SK-N-SH (cell line): ENCODE measurements at regions not wholly inside any gene's neighbourhood (a gene's known extent, or its start where the extent isn't known, plus 50 kb on each side); places are given as distances from the start of the nearest gene placed in this dataset.
"Not testable (repeated sequence)": the region's sequence is repeated elsewhere in the genome, so short reads cannot be mapped to it uniquely, and the experiment has no call there.

Experiments used
- CTCF ChIA-PET: fragments of 300-600, 350-600 bp; formaldehyde crosslinking; extraction: SDS; loops from one replicate; lab custom pipeline; 2021; lab: Yijun Ruan, JAX
- POLR2A ChIA-PET: fragments of 350-600 bp; sonication (Branson Sonifier 250); formaldehyde crosslinking; extraction: SDS; loops from one replicate; lab custom pipeline; 2020; ENCODE audit warnings: antibody characterized with exemption, inconsistent platforms; lab: Yijun Ruan, JAX
- DNase-seq: peaks from one replicate; pipeline ENCODE4 v3.0.0; 2012
- H2AFZ ChIP-seq: fragments of 200-600 bp; sonication (generic); 2 replicates; pipeline ENCODE4 v1.8.1; 2016; ENCODE audit warnings: antibody characterized with exemption, mild to moderate bottlenecking, low read depth
- H3F3A ChIP-seq: fragments of 200-600 bp; sonication (generic); replicated peaks from 2 replicates; pipeline ENCODE3; 2016; ENCODE audit warnings: antibody characterized with exemption, mild to moderate bottlenecking; ENCODE audit not compliant: insufficient read depth
- H3K27ac ChIP-seq, 2 experiments: fragments of 200-500 bp in 1 of 2; fragments of 200-600 bp in 1 of 2; sonication (Bioruptor generic) in 1 of 2; sonication (generic), shearing (Covaris generic) in 1 of 2; 2 replicates each; pipeline versions ENCODE4 v1.5.1 to v1.6.1; 2014 to 2016; ENCODE audit warnings: low read depth in 2 of 2, inconsistent platforms in 1 of 2, low read length in 1 of 2, mild to moderate bottlenecking in 1 of 2, mixed read lengths in 1 of 2
- H3K27me3 ChIP-seq: fragments of 200-600 bp; sonication (generic), shearing (Covaris generic); 2 replicates; pipeline ENCODE4 v1.6.1; 2016; ENCODE audit warnings: mixed run types; ENCODE audit not compliant: insufficient read depth
- H3K36me3 ChIP-seq, 2 experiments: fragments of 200-500 bp in 1 of 2; fragments of 200-600 bp in 1 of 2; sonication (Bioruptor generic) in 1 of 2; sonication (generic) in 1 of 2; replicated peaks in 1 of 2; 2 replicates each; pipeline versions ENCODE3 to v1.5.1; 2014 to 2016; ENCODE audit warnings: low read length in 1 of 2, mild to moderate bottlenecking in 1 of 2; ENCODE audit not compliant: insufficient read depth in 2 of 2, control insufficient read depth in 1 of 2
- H3K4me1 ChIP-seq, 2 experiments: fragments of 200-500 bp in 1 of 2; fragments of 200-600 bp in 1 of 2; sonication (Bioruptor generic) in 1 of 2; sonication (generic), shearing (Covaris generic) in 1 of 2; 2 replicates each; pipeline versions ENCODE4 v1.5.1 to v1.6.1; 2014 to 2016; ENCODE audit warnings: low read depth in 1 of 2, low read length in 1 of 2, mixed run types in 1 of 2; ENCODE audit not compliant: insufficient read depth in 2 of 2, control insufficient read depth in 1 of 2
- H3K4me2 ChIP-seq: fragments of 200-600 bp; sonication (generic), shearing (Covaris generic); 2 replicates; pipeline ENCODE4 v1.6.1; 2017; ENCODE audit warnings: mixed run types
- H3K4me3 ChIP-seq, 2 experiments: fragments of 200-500 bp in 1 of 2; fragments of 200-600 bp in 1 of 2; sonication (Bioruptor generic) in 1 of 2; sonication (generic), shearing (Covaris generic) in 1 of 2; 2 replicates each; pipeline versions ENCODE4 v1.5.1 to v1.8.1; 2014 to 2016; ENCODE audit warnings: low read depth in 2 of 2, inconsistent platforms in 1 of 2, low read length in 1 of 2, mild to moderate bottlenecking in 1 of 2, mixed read lengths in 1 of 2, moderate library complexity in 1 of 2
- H3K79me2 ChIP-seq: fragments of 200-600 bp; sonication (generic); 2 replicates; pipeline ENCODE4 v1.8.1; 2017; ENCODE audit warnings: mild to moderate bottlenecking; ENCODE audit not compliant: insufficient read depth
- H3K9ac ChIP-seq: fragments of 200-600 bp; sonication (generic); 2 replicates; pipeline ENCODE4 v1.6.1; 2017; ENCODE audit warnings: mixed run types
- H3K9me2 ChIP-seq: fragments of 200-600 bp; sonication (generic); 2 replicates; pipeline ENCODE4 v1.6.1; 2017; ENCODE audit warnings: mixed run types
- H3K9me3 ChIP-seq: fragments of 200-600 bp; sonication (generic); 2 replicates; pipeline ENCODE4 v1.6.1; 2017; ENCODE audit warnings: mixed run types, mild to moderate bottlenecking, moderate library complexity
- H4K20me1 ChIP-seq: fragments of 200-600 bp; sonication (generic); 2 replicates; pipeline ENCODE4 v1.6.1; 2017; ENCODE audit warnings: mild to moderate bottlenecking, mixed run types; ENCODE audit not compliant: insufficient read depth
- CTCF ChIP-seq: fragments of 200-600 bp; sonication (generic); IDR thresholded peaks from 2 replicates; pipeline ENCODE4 v1.6.1; 2017; ENCODE audit warnings: antibody characterized with exemption, mild to moderate bottlenecking, moderate library complexity
- EZH2phosphoT487 ChIP-seq: fragments of 200-600 bp; sonication (generic); IDR thresholded peaks from 2 replicates; pipeline ENCODE4 v1.6.1; 2017; ENCODE audit warnings: low read depth, mixed run types, mild to moderate bottlenecking, antibody characterized with exemption, moderate library complexity, borderline replicate concordance
- FOSL2 ChIP-seq: IDR thresholded peaks from 2 replicates; pipeline ENCODE4 v1.4.0; 2012; ENCODE audit warnings: low read depth, mild to moderate bottlenecking, moderate library complexity, borderline replicate concordance
- FOXJ3 ChIP-seq: sonication (generic); formaldehyde crosslinking; IDR thresholded peaks from 2 replicates; pipeline ENCODE4 v1.5.1; 2020; ENCODE audit warnings: mild to moderate bottlenecking, missing genetic modification reagents
- FOXM1 ChIP-seq: IDR thresholded peaks from 2 replicates; pipeline ENCODE4 v1.4.0; 2012; ENCODE audit warnings: low read depth, mild to moderate bottlenecking
- GABPA ChIP-seq: IDR thresholded peaks from 2 replicates; pipeline ENCODE4 v1.4.0; 2012; ENCODE audit warnings: low read depth, mild to moderate bottlenecking
- GATA2 ChIP-seq: sonication (generic); formaldehyde crosslinking; IDR thresholded peaks from 2 replicates; pipeline ENCODE4 v1.5.0; 2020; ENCODE audit warnings: mild to moderate bottlenecking, missing genetic modification reagents
- JUND ChIP-seq: IDR thresholded peaks from 2 replicates; pipeline ENCODE4 v1.4.0; 2012
- MEF2A ChIP-seq: IDR thresholded peaks from 2 replicates; pipeline ENCODE4 v1.4.0; 2012; ENCODE audit warnings: low read depth, borderline replicate concordance
- MXI1 ChIP-seq: IDR thresholded peaks from 2 replicates; pipeline ENCODE4 v1.6.1; 2012; ENCODE audit warnings: mild to moderate bottlenecking, low read depth, low read length, improper control_type of control experiment
- RAD21 ChIP-seq: IDR thresholded peaks from 2 replicates; pipeline ENCODE4 v1.6.1; 2012; ENCODE audit warnings: mild to moderate bottlenecking, low read length
- RFX5 ChIP-seq: IDR thresholded peaks from 2 replicates; pipeline ENCODE4 v1.6.1; 2012; ENCODE audit warnings: mild to moderate bottlenecking, improper control_type of control experiment, low read length
- RXRA ChIP-seq: IDR thresholded peaks from 2 replicates; pipeline ENCODE4 v1.4.0; 2012; ENCODE audit warnings: low read depth, mild to moderate bottlenecking, borderline replicate concordance
- TCF12 ChIP-seq: IDR thresholded peaks from 2 replicates; pipeline ENCODE4 v1.4.0; 2012
- TEAD4 ChIP-seq: IDR thresholded peaks from 2 replicates; pipeline ENCODE4 v1.4.0; 2012; ENCODE audit warnings: mild to moderate bottlenecking, borderline replicate concordance; ENCODE audit not compliant: insufficient read depth
- YY1 ChIP-seq: IDR thresholded peaks from 2 replicates; pipeline ENCODE4 v1.4.0; 2012; ENCODE audit warnings: low read depth, mild to moderate bottlenecking
- WGBS: methylation state at CpG from one replicate; pipeline ENCODE4 v1.1.6; 2017; ENCODE audit warnings: low lambda C conversion rate; 5-methylcytosine and 5-hydroxymethylcytosine counted together
- TF ChIP-seq, protein P1 (sequence below): IDR thresholded peaks from 2 replicates; pipeline ENCODE4 v1.4.0; 2012; ENCODE audit warnings: low read depth
- TF ChIP-seq, protein P2 (sequence below): IDR thresholded peaks from 2 replicates; pipeline ENCODE4; 2012
- TF ChIP-seq, protein P3 (sequence below): IDR thresholded peaks from 2 replicates; pipeline ENCODE4 v1.4.0; 2012; ENCODE audit warnings: low read depth, borderline replicate concordance

- Histone ChIP-seq H3K9ac (no peak overlapping the region), H3K4me3 (no peak overlapping the region)
- no peak for TF ChIP-seq TCF12
- no peak for TF ChIP-seq GATA2
- TF ChIP-seq RAD21 = no peak
- TF ChIP-seq, protein P1, sequence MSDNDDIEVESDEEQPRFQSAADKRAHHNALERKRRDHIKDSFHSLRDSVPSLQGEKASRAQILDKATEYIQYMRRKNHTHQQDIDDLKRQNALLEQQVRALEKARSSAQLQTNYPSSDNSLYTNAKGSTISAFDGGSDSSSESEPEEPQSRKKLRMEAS = no peak
- TF ChIP-seq, protein P2, sequence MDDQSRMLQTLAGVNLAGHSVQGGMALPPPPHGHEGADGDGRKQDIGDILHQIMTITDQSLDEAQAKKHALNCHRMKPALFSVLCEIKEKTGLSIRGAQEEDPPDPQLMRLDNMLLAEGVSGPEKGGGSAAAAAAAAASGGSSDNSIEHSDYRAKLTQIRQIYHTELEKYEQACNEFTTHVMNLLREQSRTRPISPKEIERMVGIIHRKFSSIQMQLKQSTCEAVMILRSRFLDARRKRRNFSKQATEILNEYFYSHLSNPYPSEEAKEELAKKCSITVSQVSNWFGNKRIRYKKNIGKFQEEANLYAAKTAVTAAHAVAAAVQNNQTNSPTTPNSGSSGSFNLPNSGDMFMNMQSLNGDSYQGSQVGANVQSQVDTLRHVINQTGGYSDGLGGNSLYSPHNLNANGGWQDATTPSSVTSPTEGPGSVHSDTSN = no peak
- no peak for TF ChIP-seq MEF2A
- no peak for TF ChIP-seq RFX5
- no peak for TF ChIP-seq YY1
- TF ChIP-seq RXRA = no peak
- TF ChIP-seq FOXM1 = no peak
- no peak for TF ChIP-seq MXI1
- no peak for TF ChIP-seq TEAD4
- TF ChIP-seq, all 33 proteins: peak for 0
- H3K79me2 ChIP-seq = no peaks in the 10 kb centered on the region
- no peak overlapping the region for H3K27ac ChIP-seq
- CTCF ChIA-PET = no interaction called here
- DNase-seq = no peak
- no peak overlapping the region for H2AFZ ChIP-seq
- 27% methylated on average over 1 of the region's 1 CpG for WGBS
- H3K27me3 ChIP-seq = no peaks in the 10 kb centered on the region
- no peak overlapping the region for H3K4me2 ChIP-seq
- H3K4me1 ChIP-seq = no peaks in the 10 kb centered on the region
- H3K9me2 ChIP-seq = no peaks in the 10 kb centered on the region
- POLR2A ChIA-PET = no interaction called here
- H3K36me3 ChIP-seq = no peaks in the 10 kb centered on the region
- H4K20me1 ChIP-seq = no peaks in the 10 kb centered on the region
- no peaks in the 10 kb centered on the region for H3F3A ChIP-seq
- no peaks in the 10 kb centered on the region for H3K9me3 ChIP-seq
Measured at GRCh38 chr10:108036265-108036664, 871.8 kb upstream of the SORCS1 start.

- no peaks in the 10 kb centered on the region for H3K9me3 ChIP-seq
- no peaks in the 10 kb centered on the region for H3F3A ChIP-seq
- H2AFZ ChIP-seq = no peak overlapping the region
- H3K4me1 ChIP-seq = no peaks in the 10 kb centered on the region
- H3K4me2 ChIP-seq = no peak overlapping the region
- H3K27ac ChIP-seq = no peak overlapping the region
- no peaks in the 10 kb centered on the region for H3K79me2 ChIP-seq
- CTCF ChIA-PET = no interaction called here
- no peaks in the 10 kb centered on the region for H4K20me1 ChIP-seq
- no peaks in the 10 kb centered on the region for H3K9me2 ChIP-seq
- no peak for TF ChIP-seq RXRA
- no peak for TF ChIP-seq FOXJ3 (CRISPR knock-in tag)
- TF ChIP-seq, protein P3, sequence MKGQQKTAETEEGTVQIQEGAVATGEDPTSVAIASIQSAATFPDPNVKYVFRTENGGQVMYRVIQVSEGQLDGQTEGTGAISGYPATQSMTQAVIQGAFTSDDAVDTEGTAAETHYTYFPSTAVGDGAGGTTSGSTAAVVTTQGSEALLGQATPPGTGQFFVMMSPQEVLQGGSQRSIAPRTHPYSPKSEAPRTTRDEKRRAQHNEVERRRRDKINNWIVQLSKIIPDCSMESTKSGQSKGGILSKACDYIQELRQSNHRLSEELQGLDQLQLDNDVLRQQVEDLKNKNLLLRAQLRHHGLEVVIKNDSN = no peak
- no peak for TF ChIP-seq EZH2phosphoT487
- TF ChIP-seq, protein P2 = no peak
- TF ChIP-seq, protein P1 = no peak
- no peak for TF ChIP-seq CTCF
- TF ChIP-seq FOSL2 = no peak
- no peak for TF ChIP-seq GABPA
- TF ChIP-seq RAD21 = no peak
- TF ChIP-seq JUND = no peak
- TF ChIP-seq, all 33 proteins: peak for 0
- DNase-seq = no peak
- Histone ChIP-seq H3K36me3 (no peaks in the 10 kb centered on the region), H3K4me3 (no peak overlapping the region), H3K9ac (no peak overlapping the region), H3K27me3 (no peaks in the 10 kb centered on the region)
- 57% methylated on average over 1 of the region's 1 CpG for WGBS
- POLR2A ChIA-PET = no interaction called here
Measured at GRCh38 chr10:108034829-108035228, 870.3 kb upstream of the SORCS1 start.

- H3K9ac ChIP-seq, H3K9me2 ChIP-seq, H3K4me3 ChIP-seq, POLR2A ChIA-PET, H2AFZ ChIP-seq, H3K4me2 ChIP-seq, CTCF ChIA-PET, H3K9me3 ChIP-seq, H3K4me1 ChIP-seq, H3K36me3 ChIP-seq, H3K79me2 ChIP-seq, H3F3A ChIP-seq, H4K20me1 ChIP-seq, DNase-seq, H3K27me3 ChIP-seq, H3K27ac ChIP-seq: not testable (repeated sequence)
- WGBS = 22% methylated on average over 3 of the region's 3 CpGs
Measured at GRCh38 chr10:108033518-108033917, 869.0 kb upstream of the SORCS1 start.
